Transverse colon (tissue), 4 donors: ENCODE measurements at regions not wholly inside any gene's neighbourhood (a gene's known extent, or its start where the extent isn't known, plus 50 kb on each side); places are given as distances from the start of the nearest gene placed in this dataset.

Experiments used
- DNase-seq: peaks from one replicate; pipeline ENCODE4 v3.0.0-alpha.2; 2019
- H3K27ac ChIP-seq, 4 donors: fragments of 200-600 bp; sonication (generic); 2 replicates each; pipeline ENCODE4 v1.5.1; 2016 to 2018; ENCODE audit warnings: inconsistent platforms in 4 of 4
- H3K27me3 ChIP-seq: fragments of 200-600 bp; sonication (generic); 2 replicates; pipeline ENCODE4 v1.5.1; 2017; ENCODE audit warnings: inconsistent platforms
- H3K36me3 ChIP-seq, 4 donors: fragments of 200-600 bp; sonication (generic); 2 replicates each; pipeline ENCODE4 v1.5.1; 2017 to 2019; ENCODE audit warnings: inconsistent platforms in 4 of 4
- H3K4me1 ChIP-seq, 4 donors: fragments of 200-600 bp; sonication (generic); 2 replicates each; pipeline ENCODE4 v1.5.1; 2017 to 2020; ENCODE audit warnings: inconsistent platforms in 4 of 4
- H3K4me3 ChIP-seq, 4 donors: fragments of 200-600 bp; sonication (generic); 1 replicate in 1 of 4; 2 replicates in 3 of 4; pipeline versions ENCODE4 v1.5.1 to v1.6.1; 2017 to 2019; ENCODE audit warnings: inconsistent platforms in 4 of 4
- H3K9me3 ChIP-seq, 2 donors: fragments of 200-600 bp; sonication (generic); 2 replicates each; pipeline ENCODE4 v1.5.1; 2017 to 2019; ENCODE audit warnings: inconsistent platforms in 2 of 2
- EP300 ChIP-seq: sonication (generic); formaldehyde crosslinking; IDR thresholded peaks from one replicate; pipeline ENCODE4 v1.6.1; 2017; ENCODE audit warnings: antibody characterized with exemption, low read depth
- POLR2A ChIP-seq: fragments of 450-650 bp; IDR thresholded peaks from one replicate; pipeline ENCODE4 v1.6.1; 2016; ENCODE audit warnings: antibody characterized with exemption, mild to moderate bottlenecking, moderate library complexity
- POLR2AphosphoS5 ChIP-seq, 3 donors: sonication (generic); formaldehyde crosslinking; IDR thresholded peaks; one replicate each; pipeline ENCODE4 v1.6.1; 2016; ENCODE audit warnings: antibody characterized with exemption in 3 of 3
- WGBS, 2 donors: methylation state at CpG; one replicate each; pipeline ENCODE4 v1.1.5; 2018; ENCODE audit warnings: low coverage in 1 of 2; 5-methylcytosine and 5-hydroxymethylcytosine counted together
- in situ Hi-C, 4 donors: fragments of 200-750 bp; cut with MboI; loops; one replicate each; pipeline versions ENCODE4 v1.15.0 to v1.15.1; 2017; ENCODE audit warnings: low sequenced_read_pairs in 3 of 4, low pct_ligation_motif_present in 1 of 4, low pct_unique_long_range_greater_than_20kb in 1 of 4
- intact Hi-C: fragments of 100-400 bp; cut with DNase I; formaldehyde crosslinking; loops from one replicate; pipeline ENCODE4 v1.15.1; 2023; ENCODE audit warnings: low total_unique reads
- TF ChIP-seq, protein P1 (sequence below), 5 experiments: fragments of 200-600 bp in 3 of 5; fragments of 450-650 bp in 2 of 5; sonication (generic) in 3 of 5; IDR thresholded peaks; 1 replicate in 2 of 5; 2 replicates in 3 of 5; pipeline ENCODE4 v1.5.1; 2016 to 2017; ENCODE audit warnings: antibody characterized with exemption in 5 of 5, inconsistent platforms in 3 of 5, mild to moderate bottlenecking in 2 of 5, moderate library complexity in 1 of 5

GRCh38 chr2:104179644-104180043 is 674.3 kb upstream of the POU3F3 start:
- intact Hi-C loops (no loop called here), in situ Hi-C loops (no loop called here)
- 86 to 94% methylated on average over 1 of the region's 1 CpG for WGBS, 2 donors
- no peaks in the 10 kb centered on the region for H3K27me3 ChIP-seq
- peaks cover 0 to 4% of the 10 kb centered on the region in 2 donors for H3K9me3 ChIP-seq
- no peaks in the 10 kb centered on the region for H3K36me3 ChIP-seq
- H3K27ac ChIP-seq: no peak overlapping the region
- H3K4me1 ChIP-seq: no peaks in the 10 kb centered on the region
- H3K4me3 ChIP-seq: no peak overlapping the region
- DNase-seq: no peak
- TF ChIP-seq, protein P1, sequence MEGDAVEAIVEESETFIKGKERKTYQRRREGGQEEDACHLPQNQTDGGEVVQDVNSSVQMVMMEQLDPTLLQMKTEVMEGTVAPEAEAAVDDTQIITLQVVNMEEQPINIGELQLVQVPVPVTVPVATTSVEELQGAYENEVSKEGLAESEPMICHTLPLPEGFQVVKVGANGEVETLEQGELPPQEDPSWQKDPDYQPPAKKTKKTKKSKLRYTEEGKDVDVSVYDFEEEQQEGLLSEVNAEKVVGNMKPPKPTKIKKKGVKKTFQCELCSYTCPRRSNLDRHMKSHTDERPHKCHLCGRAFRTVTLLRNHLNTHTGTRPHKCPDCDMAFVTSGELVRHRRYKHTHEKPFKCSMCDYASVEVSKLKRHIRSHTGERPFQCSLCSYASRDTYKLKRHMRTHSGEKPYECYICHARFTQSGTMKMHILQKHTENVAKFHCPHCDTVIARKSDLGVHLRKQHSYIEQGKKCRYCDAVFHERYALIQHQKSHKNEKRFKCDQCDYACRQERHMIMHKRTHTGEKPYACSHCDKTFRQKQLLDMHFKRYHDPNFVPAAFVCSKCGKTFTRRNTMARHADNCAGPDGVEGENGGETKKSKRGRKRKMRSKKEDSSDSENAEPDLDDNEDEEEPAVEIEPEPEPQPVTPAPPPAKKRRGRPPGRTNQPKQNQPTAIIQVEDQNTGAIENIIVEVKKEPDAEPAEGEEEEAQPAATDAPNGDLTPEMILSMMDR (IDR thresholded peaks at IDR 0.05): no peak
- TF ChIP-seq EP300 (no peak), POLR2A (no peak), POLR2AphosphoS5 (IDR thresholded peaks at IDR 0.05) (no peak)

DNA sequence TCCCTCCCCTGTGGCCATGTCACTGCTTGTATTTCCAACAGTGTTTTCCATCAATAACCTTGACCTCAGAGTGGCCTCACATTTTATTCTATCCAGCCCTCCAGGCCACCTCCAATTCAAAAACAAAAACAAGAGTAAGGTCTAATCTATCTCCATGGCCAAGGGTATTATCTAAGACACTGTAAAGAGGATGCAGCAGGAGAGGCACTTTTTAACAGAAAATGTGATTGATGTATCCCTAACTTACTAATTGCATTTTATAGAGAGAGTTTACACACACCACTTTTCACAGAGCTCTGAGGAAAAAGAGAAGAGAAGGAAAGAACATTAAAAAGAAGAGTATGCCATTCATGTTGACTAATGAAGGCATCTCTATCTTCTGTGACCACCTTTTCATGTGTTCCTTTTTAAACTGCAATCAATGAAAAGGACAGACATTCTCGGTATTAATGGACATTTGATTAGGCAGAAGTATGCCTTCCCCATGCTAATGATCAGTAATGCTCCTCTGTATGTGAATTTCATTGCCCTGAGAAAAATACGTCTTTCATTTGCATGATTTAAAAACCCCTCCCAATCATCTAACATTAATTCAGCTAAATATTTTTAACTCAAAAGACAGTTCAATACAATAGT is 653.3 kb upstream of the POU3F3 start:
- no peak for TF ChIP-seq POLR2A
- TF ChIP-seq POLR2AphosphoS5 (IDR thresholded peaks at IDR 0.05): no peak
- TF ChIP-seq, protein P1 (IDR thresholded peaks at IDR 0.05): no peak
- TF ChIP-seq EP300: no peak
- in situ Hi-C loops: no loop called here
- H3K4me1 ChIP-seq: no peaks in the 10 kb centered on the region
- no peak overlapping the region for H3K4me3 ChIP-seq
- no peaks in the 10 kb centered on the region for H3K9me3 ChIP-seq
- H3K27ac ChIP-seq: no peak overlapping the region
- intact Hi-C loops: no loop called here
- H3K27me3 ChIP-seq: no peaks in the 10 kb centered on the region
- WGBS, 2 donors: 78% methylated on average over 2 of the region's 2 CpGs
- DNase-seq: no peak
- H3K36me3 ChIP-seq: no peaks in the 10 kb centered on the region

DNA sequence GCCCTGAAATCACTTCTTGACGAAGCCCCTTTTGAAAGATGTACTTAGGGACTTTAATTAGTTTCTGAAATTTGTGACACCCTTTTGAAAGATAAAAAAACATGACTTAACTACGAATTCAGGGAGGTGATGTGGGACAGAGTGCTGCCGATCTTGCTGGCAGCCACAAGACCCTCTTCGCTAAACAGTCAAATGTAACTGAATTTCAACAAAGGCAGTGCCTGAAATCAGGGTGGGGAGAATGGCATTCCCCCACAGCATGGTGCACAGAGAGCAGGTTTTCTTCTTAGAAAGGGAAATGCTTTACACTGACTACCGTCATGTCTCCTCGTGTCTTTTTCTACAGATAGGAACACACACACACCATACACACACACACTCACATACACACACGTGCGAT is 640.2 kb upstream of the POU3F3 start:
- in situ Hi-C loops: no loop called here
- Histone ChIP-seq H3K27me3 (no peaks in the 10 kb centered on the region), H3K4me1 (no peaks in the 10 kb centered on the region), H3K27ac (no peak overlapping the region), H3K9me3 (no peaks in the 10 kb centered on the region), H3K4me3 (no peak overlapping the region), H3K36me3 (no peaks in the 10 kb centered on the region)
- TF ChIP-seq EP300: no peak
- no peak for TF ChIP-seq POLR2AphosphoS5 (IDR thresholded peaks at IDR 0.05)
- TF ChIP-seq, protein P1 (IDR thresholded peaks at IDR 0.05): no peak
- TF ChIP-seq POLR2A: no peak
- intact Hi-C loops: no loop called here
- no peak for DNase-seq
- WGBS, 2 donors: 74 to 79% methylated on average over 5 to 8 of the region's 8 CpGs

DNA sequence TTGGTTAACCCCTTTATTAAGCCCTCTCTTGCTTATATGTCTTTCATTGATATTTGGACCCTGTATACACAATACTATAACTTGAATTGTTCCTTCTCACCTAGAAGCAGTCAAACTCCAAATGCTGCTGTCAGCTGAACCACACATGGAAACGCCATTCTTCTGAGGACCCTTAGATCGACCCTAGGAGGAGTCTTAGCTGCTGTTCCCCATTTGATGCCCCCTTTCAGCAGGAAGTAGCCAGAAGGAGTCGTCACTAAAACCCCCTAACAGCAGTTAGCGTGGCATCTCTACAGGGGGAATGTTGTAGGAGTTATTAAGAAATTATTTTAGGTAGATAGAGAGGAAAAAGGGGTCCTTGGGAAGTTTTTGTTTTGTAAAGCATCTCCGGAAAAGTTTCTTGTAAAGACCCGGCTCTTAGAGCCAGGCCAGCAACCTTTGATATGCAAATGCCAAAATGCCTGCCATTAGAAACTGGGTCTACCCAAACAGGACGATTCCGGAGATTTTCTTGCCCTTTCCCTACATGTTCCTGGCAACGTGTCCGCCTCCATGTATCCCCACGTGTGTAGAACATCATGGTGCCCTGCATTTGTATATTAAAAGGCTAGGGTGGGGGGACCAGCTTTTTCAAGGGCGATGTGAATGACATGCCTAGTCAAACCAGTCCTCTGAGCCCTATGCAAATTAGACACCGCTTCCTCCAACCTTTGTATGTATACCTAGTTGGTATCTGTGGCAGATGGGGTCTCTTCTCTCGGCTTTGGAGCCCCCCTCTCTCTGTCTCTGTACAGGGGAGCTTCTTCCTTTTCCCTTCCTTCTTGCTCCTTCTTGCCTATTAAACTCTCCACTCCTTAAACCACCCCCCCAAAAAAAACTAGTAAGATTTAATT is 638.4 kb upstream of the POU3F3 start:
- DNase-seq: no peak
- H3K27ac ChIP-seq: no peak overlapping the region
- no peaks in the 10 kb centered on the region for H3K36me3 ChIP-seq
- no peaks in the 10 kb centered on the region for H3K27me3 ChIP-seq
- H3K4me3 ChIP-seq: no peak overlapping the region
- 23 to 49% methylated on average over 5 to 14 of the region's 14 CpGs for whole genome bisulfite sequencing, 2 donors
- TF ChIP-seq POLR2A: no peak
- intact Hi-C loops: no loop called here
- in situ Hi-C loops: no loop called here
- no peaks in the 10 kb centered on the region for H3K9me3 ChIP-seq
- H3K4me1 ChIP-seq: no peaks in the 10 kb centered on the region
